ENCODE measurements at regions not wholly inside any gene's neighbourhood (a gene's known extent, or its start where the extent isn't known, plus 50 kb on each side); places are given as distances from the start of the nearest gene placed in this dataset.

GRCh38 chr18:34942276-34942675 lies 98.9 kb upstream of the MAPRE2 start:
- H3K36me3 ChIP-seq (ENCODE audit: insufficient read depth) = no peaks in the 10 kb centered on the region
- no peak for TF ChIP-seq CTCF (conservative IDR thresholded peaks at IDR 0.05; ENCODE audit: low read depth, low read length)
- H3K4me2 ChIP-seq = no peak overlapping the region
- no peaks in the 10 kb centered on the region for H3K4me1 ChIP-seq (ENCODE audit: low read depth, poor library complexity, severe bottlenecking)
- H2AFZ ChIP-seq (ENCODE audit: low read depth) = no peak overlapping the region
- H3K27me3 ChIP-seq (ENCODE audit: insufficient read depth, low read depth) = no peaks in the 10 kb centered on the region
- no peaks in the 10 kb centered on the region for H3K79me2 ChIP-seq (ENCODE audit: insufficient read depth, low read depth)
- no peak overlapping the region for H3K4me3 ChIP-seq (IDR thresholded peaks at IDR 0.05; ENCODE audit: insufficient read depth, low read depth, low read length)
- H4K20me1 ChIP-seq (ENCODE audit: insufficient read depth) = peaks cover under 1% of the 10 kb centered on the region; the same call in 1 of the 2 replicates
- no peak overlapping the region for H3K27ac ChIP-seq
- H3K9ac ChIP-seq = no peak overlapping the region

- Histone ChIP-seq H3K36me3 (ENCODE audit: insufficient read depth) (no peaks in the 10 kb centered on the region), H3K4me1 (ENCODE audit: low read depth, poor library complexity, severe bottlenecking) (no peaks in the 10 kb centered on the region), H3K9ac (no peak overlapping the region), H3K27me3 (ENCODE audit: insufficient read depth, low read depth) (no peaks in the 10 kb centered on the region), H4K20me1 (ENCODE audit: insufficient read depth) (peaks cover 4% of the 10 kb centered on the region; the same call in 1 of the 2 replicates), H3K79me2 (ENCODE audit: insufficient read depth, low read depth) (no peaks in the 10 kb centered on the region), H2AFZ (ENCODE audit: low read depth) (no peak overlapping the region), H3K4me2 (no peak overlapping the region), H3K27ac (no peak overlapping the region), H3K4me3 (IDR thresholded peaks at IDR 0.05; ENCODE audit: insufficient read depth, low read depth, low read length) (no peak overlapping the region)
- TF ChIP-seq CTCF (conservative IDR thresholded peaks at IDR 0.05; ENCODE audit: low read depth, low read length) = no peak
Measured at GRCh38 chr18:34942975-34943374, 98.2 kb upstream of the MAPRE2 start.

- no peak overlapping the region for H3K4me3 ChIP-seq (IDR thresholded peaks at IDR 0.05; ENCODE audit: insufficient read depth, low read depth, low read length)
- H3K27me3 ChIP-seq (ENCODE audit: insufficient read depth, low read depth) = no peaks in the 10 kb centered on the region
- no peaks in the 10 kb centered on the region for H3K4me1 ChIP-seq (ENCODE audit: low read depth, poor library complexity, severe bottlenecking)
- no peak overlapping the region for H2AFZ ChIP-seq (ENCODE audit: low read depth)
- H3K4me2 ChIP-seq = no peak overlapping the region
- H3K79me2 ChIP-seq (ENCODE audit: insufficient read depth, low read depth) = no peaks in the 10 kb centered on the region
- H3K27ac ChIP-seq = no peak overlapping the region
- peaks cover 4% of the 10 kb centered on the region; the same call in 1 of the 2 replicates for H4K20me1 ChIP-seq (ENCODE audit: insufficient read depth)
- H3K9ac ChIP-seq = no peak overlapping the region
- TF ChIP-seq CTCF (conservative IDR thresholded peaks at IDR 0.05; ENCODE audit: low read depth, low read length) = no peak
- no peaks in the 10 kb centered on the region for H3K36me3 ChIP-seq (ENCODE audit: insufficient read depth)
Measured at GRCh38 chr18:34943587-34943986, 97.6 kb upstream of the MAPRE2 start.

GRCh38 chr18:34947711-34948125 lies 93.5 kb upstream of the MAPRE2 start:
- Histone ChIP-seq H3K9ac (no peak overlapping the region), H3K36me3 (ENCODE audit: insufficient read depth) (no peaks in the 10 kb centered on the region), H2AFZ (ENCODE audit: low read depth) (0 out of 2 replicates have a peak overlapping the region, but pooled peaks have one; percentile 16), H3K27ac (no peak overlapping the region), H3K79me2 (ENCODE audit: insufficient read depth, low read depth) (no peaks in the 10 kb centered on the region), H3K4me2 (no peak overlapping the region), H3K4me1 (ENCODE audit: low read depth, poor library complexity, severe bottlenecking) (no peaks in the 10 kb centered on the region), H3K27me3 (ENCODE audit: insufficient read depth, low read depth) (no peaks in the 10 kb centered on the region), H4K20me1 (ENCODE audit: insufficient read depth) (peaks cover 4% of the 10 kb centered on the region; the same call in 1 of the 2 replicates), H3K4me3 (IDR thresholded peaks at IDR 0.05; ENCODE audit: insufficient read depth, low read depth, low read length) (no peak overlapping the region)
- TF ChIP-seq CTCF (conservative IDR thresholded peaks at IDR 0.05; ENCODE audit: low read depth, low read length) = no peak
